ENCODE measurements at regions not wholly inside any gene's neighbourhood (a gene's known extent, or its start where the extent isn't known, plus 50 kb on each side); places are given as distances from the start of the nearest gene placed in this dataset.
"Not testable (repeated sequence)": the region's sequence is repeated elsewhere in the genome, so short reads cannot be mapped to it uniquely, and the experiment has no call there.

DNA sequence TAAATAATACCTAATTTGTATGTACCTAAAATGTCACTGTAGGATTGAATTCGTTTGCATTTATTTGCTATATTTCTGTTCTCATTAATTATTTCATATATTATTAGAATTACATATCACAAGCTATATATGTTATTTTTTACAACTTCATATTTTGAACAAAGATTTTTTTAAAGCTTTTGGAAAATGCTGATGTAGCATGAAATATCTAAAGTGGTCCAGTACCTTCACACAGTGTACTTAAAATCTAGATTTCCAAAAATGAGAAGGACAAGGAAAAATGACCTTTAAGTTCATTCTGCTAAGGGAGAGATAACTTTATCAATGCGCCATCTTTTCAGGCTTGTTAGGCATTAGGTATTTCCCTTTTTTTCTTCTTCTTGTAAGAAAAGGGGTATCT lies 71.8 kb downstream of the LARP7 start:
- no peak for DNase-seq (ENCODE audit: low read depth)
- TF ChIP-seq, protein P1, sequence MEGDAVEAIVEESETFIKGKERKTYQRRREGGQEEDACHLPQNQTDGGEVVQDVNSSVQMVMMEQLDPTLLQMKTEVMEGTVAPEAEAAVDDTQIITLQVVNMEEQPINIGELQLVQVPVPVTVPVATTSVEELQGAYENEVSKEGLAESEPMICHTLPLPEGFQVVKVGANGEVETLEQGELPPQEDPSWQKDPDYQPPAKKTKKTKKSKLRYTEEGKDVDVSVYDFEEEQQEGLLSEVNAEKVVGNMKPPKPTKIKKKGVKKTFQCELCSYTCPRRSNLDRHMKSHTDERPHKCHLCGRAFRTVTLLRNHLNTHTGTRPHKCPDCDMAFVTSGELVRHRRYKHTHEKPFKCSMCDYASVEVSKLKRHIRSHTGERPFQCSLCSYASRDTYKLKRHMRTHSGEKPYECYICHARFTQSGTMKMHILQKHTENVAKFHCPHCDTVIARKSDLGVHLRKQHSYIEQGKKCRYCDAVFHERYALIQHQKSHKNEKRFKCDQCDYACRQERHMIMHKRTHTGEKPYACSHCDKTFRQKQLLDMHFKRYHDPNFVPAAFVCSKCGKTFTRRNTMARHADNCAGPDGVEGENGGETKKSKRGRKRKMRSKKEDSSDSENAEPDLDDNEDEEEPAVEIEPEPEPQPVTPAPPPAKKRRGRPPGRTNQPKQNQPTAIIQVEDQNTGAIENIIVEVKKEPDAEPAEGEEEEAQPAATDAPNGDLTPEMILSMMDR (conservative IDR thresholded peaks at IDR 0.05; ENCODE audit: low read depth, low read length), result no peak
- no peak overlapping the region for H3K4me3 ChIP-seq (ENCODE audit: low read length)

DNA sequence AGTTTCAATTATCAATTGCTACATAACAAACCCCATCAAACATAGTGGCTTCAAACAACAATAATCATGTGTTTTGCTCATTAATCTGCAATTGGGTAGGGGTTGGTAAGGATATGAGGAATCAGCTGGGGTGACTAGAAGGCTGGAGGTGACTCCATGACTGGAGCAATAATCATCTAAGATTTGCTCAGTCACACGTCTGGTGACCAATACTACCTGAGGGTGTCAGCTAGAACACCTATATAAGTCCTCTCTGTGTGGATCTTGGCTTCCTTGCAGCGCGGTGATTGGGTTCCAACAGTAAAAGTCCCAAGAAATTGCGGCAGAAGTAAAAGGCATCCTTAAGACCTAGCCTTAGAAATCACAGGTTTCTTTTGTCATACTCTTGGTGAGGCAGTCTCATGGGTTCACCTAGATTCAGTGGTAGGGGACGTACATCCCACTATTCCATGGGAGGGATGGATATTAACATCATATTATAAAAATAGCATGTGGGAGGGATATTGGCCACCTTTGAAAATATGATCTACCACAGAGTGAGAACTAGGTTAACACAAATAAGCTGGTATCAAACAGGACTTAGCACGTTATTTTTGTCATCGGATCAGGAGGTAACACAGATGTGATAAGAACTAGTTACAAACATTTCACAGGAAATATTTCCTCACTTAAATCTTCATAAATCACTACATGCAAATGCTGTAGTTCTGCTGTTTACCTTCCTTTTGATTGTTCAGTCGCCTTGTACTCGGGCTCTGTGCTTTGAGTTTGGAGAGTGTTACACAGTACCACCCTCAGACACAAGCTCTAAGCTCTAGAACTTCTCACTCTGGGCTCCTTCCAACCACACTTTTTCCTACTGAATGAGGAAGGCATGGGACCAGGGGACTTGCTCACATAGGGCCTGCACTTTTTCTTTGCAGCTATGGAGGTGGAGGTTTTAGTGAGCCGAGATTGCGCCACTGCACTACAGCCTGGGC lies 78.3 kb downstream of the LARP7 start:
- no peak overlapping the region for H3K4me3 ChIP-seq (ENCODE audit: low read length)
- DNase-seq (ENCODE audit: low read depth), result no peak
- TF ChIP-seq, protein P1 (conservative IDR thresholded peaks at IDR 0.05; ENCODE audit: low read depth, low read length), result no peak

DNA sequence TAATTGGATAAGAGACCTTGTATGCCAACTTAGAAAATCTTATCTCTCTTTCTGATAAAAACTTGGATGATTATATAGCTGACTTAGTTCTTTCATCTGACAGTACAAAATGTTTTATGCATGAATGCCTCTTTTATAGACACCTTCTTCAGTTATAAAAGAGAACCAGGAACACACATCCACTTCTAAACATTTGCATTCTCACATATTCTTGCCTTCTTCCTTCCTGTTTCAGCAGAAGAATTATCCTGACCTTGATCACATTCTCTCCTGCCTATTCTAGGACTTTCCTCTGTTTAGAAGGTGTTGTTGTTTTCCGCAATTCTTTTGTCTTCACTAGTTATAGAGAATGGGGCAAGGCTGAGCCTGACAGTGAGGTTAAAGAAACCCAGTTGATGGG lies 80.9 kb downstream of the LARP7 start:
- TF ChIP-seq, protein P1 (conservative IDR thresholded peaks at IDR 0.05; ENCODE audit: low read depth, low read length), result no peak
- DNase-seq (ENCODE audit: low read depth), result no peak
- no peak overlapping the region for H3K4me3 ChIP-seq (ENCODE audit: low read length)

DNA sequence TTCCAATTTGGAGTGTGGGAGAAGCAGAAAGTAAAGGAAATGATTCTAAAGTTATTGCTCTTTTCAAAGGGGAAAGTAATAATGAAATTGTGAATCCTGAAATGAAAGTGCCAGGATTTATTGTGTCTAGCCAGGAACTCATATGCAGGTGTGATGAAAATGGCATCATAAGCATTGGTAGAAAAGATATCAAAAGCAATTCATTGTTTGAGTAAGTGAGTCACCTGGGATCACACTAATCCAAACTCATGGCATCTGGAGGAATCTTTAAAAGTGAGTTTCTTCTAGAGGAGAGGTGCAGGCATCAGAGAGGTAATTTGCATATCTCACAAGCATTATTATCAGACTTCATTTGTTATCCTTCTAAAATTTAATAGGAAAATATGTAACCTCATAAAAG lies 84.7 kb downstream of the LARP7 start:
- TF ChIP-seq, protein P1 (conservative IDR thresholded peaks at IDR 0.05; ENCODE audit: low read depth, low read length), result no peak
- no peak overlapping the region for H3K4me3 ChIP-seq (ENCODE audit: low read length)
- DNase-seq (ENCODE audit: low read depth), result no peak

DNA sequence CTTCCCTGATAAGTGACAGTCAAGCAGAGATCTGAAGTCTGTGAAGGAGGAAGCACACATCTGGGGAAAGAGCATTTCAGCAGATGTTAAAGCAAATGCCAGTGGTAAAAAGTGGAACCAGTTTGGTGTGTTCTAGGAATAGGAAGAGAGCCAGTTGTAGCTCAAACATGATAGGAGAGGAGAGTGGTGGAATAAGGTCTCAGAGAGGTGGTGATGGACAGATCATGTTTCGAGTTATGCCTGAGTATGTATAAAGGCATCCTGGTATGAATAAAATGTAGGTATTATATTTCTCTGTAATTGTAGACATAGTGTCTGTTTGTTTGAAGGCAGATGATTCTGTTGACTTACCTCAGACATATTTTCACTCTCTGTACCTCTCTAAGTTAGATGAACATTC lies 89.1 kb downstream of the LARP7 start:
- TF ChIP-seq, protein P1 (conservative IDR thresholded peaks at IDR 0.05; ENCODE audit: low read depth, low read length), result no peak
- no peak for DNase-seq (ENCODE audit: low read depth)
- H3K4me3 ChIP-seq (ENCODE audit: low read length), result no peak overlapping the region

DNA sequence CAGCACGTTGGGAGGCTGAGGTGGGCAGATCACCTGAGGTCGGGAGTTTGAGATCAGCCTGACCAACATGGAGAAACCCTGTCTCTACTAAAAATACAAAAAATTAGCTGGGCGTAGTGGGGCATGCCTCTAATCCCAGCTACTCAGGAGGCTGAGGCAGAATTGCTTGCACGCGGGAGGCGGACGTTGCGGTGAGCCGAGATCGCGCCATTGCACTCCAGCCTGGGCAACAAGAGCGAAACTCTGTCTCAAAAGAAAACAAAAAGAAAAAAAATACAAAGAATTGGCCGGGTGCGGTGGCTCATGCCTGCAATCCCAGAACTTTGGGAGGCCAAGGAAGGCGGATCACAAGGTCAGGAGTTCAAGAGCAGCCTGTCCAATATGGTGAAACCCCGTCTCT lies 90.8 kb downstream of the LARP7 start:
- not testable (repeated sequence) for H3K4me3 ChIP-seq (ENCODE audit: low read length); DNase-seq (ENCODE audit: low read depth)

DNA sequence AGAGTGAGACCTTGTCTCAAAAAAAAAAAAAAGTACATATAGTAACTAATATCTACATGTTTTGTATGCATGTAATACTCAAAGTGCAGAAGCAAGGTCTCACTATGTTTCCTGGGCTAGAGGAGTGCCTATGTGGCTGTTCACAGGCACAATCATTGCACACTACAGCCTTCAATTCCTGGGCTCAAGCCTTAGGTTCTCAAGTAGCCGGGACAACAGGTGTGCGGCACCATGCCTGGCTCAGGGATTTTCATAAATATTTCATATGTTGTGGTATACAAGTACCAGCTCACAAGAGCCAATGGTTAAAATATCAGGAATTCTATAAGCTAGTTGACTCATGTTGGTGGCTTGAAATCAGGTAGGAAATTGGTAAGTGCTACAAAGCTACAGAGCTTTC lies 94.8 kb downstream of the LARP7 start:
- TF ChIP-seq, protein P1 (conservative IDR thresholded peaks at IDR 0.05; ENCODE audit: low read depth, low read length), result no peak
- DNase-seq (ENCODE audit: low read depth), result no peak
- H3K4me3 ChIP-seq (ENCODE audit: low read length), result no peak overlapping the region

Measured in retinal pigment epithelial cell (primary cell).